Lower leg skin (tissue), 4 donors: ENCODE measurements at regions not wholly inside any gene's neighbourhood (a gene's known extent, or its start where the extent isn't known, plus 50 kb on each side); places are given as distances from the start of the nearest gene placed in this dataset.

ENCODE experiments used
- DNase-seq, 2 donors: peaks; one replicate each; pipeline ENCODE4 v3.0.0-alpha.2; 2019; ENCODE audit warnings: low spot score in 2 of 2
- H3K4me3 ChIP-seq: fragments of 200-600 bp; sonication (generic); 2 replicates; pipeline ENCODE4 v1.5.1; 2017; ENCODE audit warnings: mild to moderate bottlenecking, low read depth; ENCODE audit not compliant: poor library complexity, severe bottlenecking
- CTCF ChIP-seq, 3 donors: fragments of 450-650 bp; IDR thresholded peaks; one replicate each; pipeline ENCODE4 v1.5.1; 2016; ENCODE audit warnings: antibody characterized with exemption in 3 of 3, mild to moderate bottlenecking in 3 of 3, moderate library complexity in 2 of 3
- POLR2A ChIP-seq, 2 donors: fragments of 450-650 bp; IDR thresholded peaks; one replicate each; pipeline ENCODE4 v1.6.1; 2016 to 2017; ENCODE audit warnings: antibody characterized with exemption in 2 of 2, mild to moderate bottlenecking in 1 of 2, moderate library complexity in 1 of 2
- WGBS, 2 donors: methylation state at CpG; one replicate each; pipeline ENCODE4 v1.1.5; 2018; 5-methylcytosine and 5-hydroxymethylcytosine counted together
- intact Hi-C: fragments of 100-400 bp; cut with DNase I; formaldehyde crosslinking; loops from one replicate; pipeline ENCODE4 v1.15.0; 2023; ENCODE audit warnings: low total_unique reads

DNA sequence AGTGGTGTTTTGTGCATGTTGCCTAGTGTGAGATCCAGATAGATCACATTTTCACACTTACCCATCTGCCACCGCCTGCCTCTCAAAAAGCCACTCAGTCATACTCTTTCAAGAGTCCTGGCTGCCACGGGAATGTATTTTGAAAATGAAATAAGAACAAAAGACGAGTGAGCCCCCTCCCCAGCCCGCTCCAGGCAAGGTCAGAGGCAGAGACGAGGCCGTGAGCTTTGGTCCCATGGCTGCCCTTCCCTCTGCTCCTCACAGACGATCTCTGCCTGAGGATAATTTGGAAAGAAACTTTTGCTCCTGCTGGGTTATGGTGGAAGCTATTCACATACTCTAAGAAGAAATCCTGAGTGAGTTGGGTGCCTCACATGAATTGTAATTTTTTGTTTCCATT, 924.3 kb downstream of the BCL11B start:
- no peak for DNase-seq
- TF ChIP-seq CTCF (IDR thresholded peaks at IDR 0.05) (no peak), POLR2A (IDR thresholded peaks at IDR 0.05) (no peak)
- intact Hi-C loops = no loop called here
- H3K4me3 ChIP-seq = no peak overlapping the region
- 79 to 90% methylated on average over 7 of the region's 7 CpGs for WGBS, 2 donors

DNA sequence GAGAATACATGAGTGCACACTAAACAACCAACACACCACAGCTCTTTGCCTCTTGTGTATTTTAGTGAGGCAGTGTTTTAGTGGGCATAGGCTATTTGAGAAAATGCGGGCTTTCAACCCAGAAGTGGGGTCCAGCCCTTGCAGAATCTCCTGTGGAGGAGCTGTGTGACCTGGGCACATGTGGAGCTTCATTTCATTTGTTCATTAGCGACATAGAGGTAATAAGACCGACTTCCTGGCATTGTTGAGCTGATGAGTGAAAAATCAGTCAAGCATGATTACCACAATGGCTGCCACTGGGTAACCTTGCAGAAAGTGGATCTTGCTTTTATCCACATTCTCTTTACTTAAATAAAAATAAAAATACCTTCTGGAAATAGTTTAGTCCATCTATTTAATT, 923.5 kb downstream of the BCL11B start:
- intact Hi-C loops = no loop called here
- DNase-seq = no peak
- 85 to 93% methylated on average over 3 of the region's 3 CpGs for WGBS, 2 donors
- H3K4me3 ChIP-seq = no peak overlapping the region
- no peak for TF ChIP-seq CTCF (IDR thresholded peaks at IDR 0.05)
- TF ChIP-seq POLR2A (IDR thresholded peaks at IDR 0.05) = no peak

GRCh38 chr14:98350213-98350612, 921.8 kb downstream of the BCL11B start:
- no peak for DNase-seq
- intact Hi-C loops = no loop called here
- 74 to 100% methylated on average over 2 of the region's 2 CpGs for WGBS, 2 donors
- TF ChIP-seq CTCF (IDR thresholded peaks at IDR 0.05) = no peak
- TF ChIP-seq POLR2A (IDR thresholded peaks at IDR 0.05) = no peak
- no peak overlapping the region for H3K4me3 ChIP-seq

GRCh38 chr14:98364961-98365360, 907.0 kb downstream of the BCL11B start:
- no peak for TF ChIP-seq CTCF (IDR thresholded peaks at IDR 0.05)
- no peak for TF ChIP-seq POLR2A (IDR thresholded peaks at IDR 0.05)
- WGBS, 2 donors = 72 to 81% methylated on average over 1 of the region's 1 CpG
- H3K4me3 ChIP-seq = no peak overlapping the region
- no peak for DNase-seq
- intact Hi-C loops = no loop called here

- no peak overlapping the region for H3K4me3 ChIP-seq
- intact Hi-C loops = no loop called here
- 92 to 96% methylated on average over 6 of the region's 6 CpGs for WGBS, 2 donors
- DNase-seq = peak in 1 of 2 donors; percentile 49
- no peak for TF ChIP-seq CTCF (IDR thresholded peaks at IDR 0.05)
- no peak for TF ChIP-seq POLR2A (IDR thresholded peaks at IDR 0.05)
These were observed 905.6 kb downstream of the BCL11B start for GRCh38 chr14:98366429-98366828.

DNA sequence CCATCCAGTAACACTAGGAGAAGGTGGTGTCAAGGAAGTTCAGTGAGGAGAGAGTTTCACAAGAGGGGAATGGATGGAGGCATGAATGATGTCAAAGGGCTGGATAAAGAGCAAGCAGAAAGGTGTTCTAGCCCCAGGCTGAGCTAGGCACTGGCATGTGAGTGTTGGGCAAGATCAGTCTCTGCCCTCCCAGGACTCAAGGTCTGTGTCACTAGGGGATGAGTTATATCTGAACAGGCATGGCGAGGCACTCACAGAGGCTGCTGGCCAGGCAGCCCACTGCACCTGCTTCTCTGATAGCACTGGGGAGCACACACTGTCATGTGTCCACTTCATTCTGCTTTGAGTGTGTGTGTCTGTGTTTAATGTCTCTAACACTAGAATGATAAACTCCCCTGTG, 903.8 kb downstream of the BCL11B start:
- DNase-seq = no peak
- intact Hi-C loops = no loop called here
- no peak overlapping the region for H3K4me3 ChIP-seq
- 47 to 75% methylated on average over 1 of the region's 1 CpG for WGBS, 2 donors
- TF ChIP-seq CTCF (IDR thresholded peaks at IDR 0.05) = no peak
- no peak for TF ChIP-seq POLR2A (IDR thresholded peaks at IDR 0.05)
